GM19328 (cell line): ENCODE measurements at regions not wholly inside any gene's neighbourhood (a gene's known extent, or its start where the extent isn't known, plus 50 kb on each side); places are given as distances from the start of the nearest gene placed in this dataset.

Experiments
- ATAC-seq: cut with Tn5 transposase; IDR thresholded peaks from one replicate; pipeline ENCODE4 v1.9.1; 2021; ENCODE audit warnings: mild to moderate bottlenecking, moderate library complexity; ENCODE audit not compliant: unreplicated experiment

GRCh38 chr11:42161886-42162285 lies 702.4 kb upstream of the LRRC4C start:
- ATAC-seq, result no peak

GRCh38 chr11:42169191-42169590 lies 709.7 kb upstream of the LRRC4C start:
- ATAC-seq, result no peak

- ATAC-seq, result no peak
Observed at GRCh38 chr11:42170601-42171000, 711.1 kb upstream of the LRRC4C start.

GRCh38 chr11:42171046-42171445 lies 711.6 kb upstream of the LRRC4C start:
- no peak for ATAC-seq

- no peak for ATAC-seq
Observed at GRCh38 chr11:42172441-42172840, 713.0 kb upstream of the LRRC4C start.

- ATAC-seq, result no peak
Observed at GRCh38 chr11:42175203-42175602, 715.8 kb upstream of the LRRC4C start.

- ATAC-seq, result no peak
Observed at GRCh38 chr11:42179216-42179615, 719.8 kb upstream of the LRRC4C start.

- ATAC-seq, result no peak
Observed at GRCh38 chr11:42195289-42196013, 736.0 kb upstream of the LRRC4C start.

- no peak for ATAC-seq
Observed at GRCh38 chr11:42200311-42200710, 740.9 kb upstream of the LRRC4C start.

GRCh38 chr11:42201603-42202148 lies 742.2 kb upstream of the LRRC4C start:
- no peak for ATAC-seq

- ATAC-seq, result no peak
Observed at GRCh38 chr11:42205518-42205917, 746.1 kb upstream of the LRRC4C start.

GRCh38 chr11:42225664-42226063 lies 766.2 kb upstream of the LRRC4C start:
- ATAC-seq, result no peak

GRCh38 chr11:42232673-42233072 lies 773.2 kb upstream of the LRRC4C start:
- no peak for ATAC-seq

- ATAC-seq, result no peak
Observed at GRCh38 chr11:42234451-42234951, 775.0 kb upstream of the LRRC4C start.

GRCh38 chr11:42237701-42238235 lies 778.3 kb upstream of the LRRC4C start:
- no peak for ATAC-seq

- no peak for ATAC-seq
Observed at GRCh38 chr11:42239188-42239587, 779.7 kb upstream of the LRRC4C start.

GRCh38 chr11:42243385-42243784 lies 783.9 kb upstream of the LRRC4C start:
- no peak for ATAC-seq

GRCh38 chr11:42244376-42244775 lies 784.9 kb upstream of the LRRC4C start:
- ATAC-seq, result no peak

- ATAC-seq, result no peak
Observed at GRCh38 chr11:42249401-42249800, 789.9 kb upstream of the LRRC4C start.

GRCh38 chr11:42249956-42250355 lies 790.5 kb upstream of the LRRC4C start:
- no peak for ATAC-seq

- ATAC-seq, result no peak
Observed at GRCh38 chr11:42251984-42252383, 792.5 kb upstream of the LRRC4C start.

- ATAC-seq, result no peak
Observed at GRCh38 chr11:42253156-42253555, 793.7 kb upstream of the LRRC4C start.
